Stomach (tissue), 8 donors: ENCODE measurements at regions not wholly inside any gene's neighbourhood (a gene's known extent, or its start where the extent isn't known, plus 50 kb on each side); places are given as distances from the start of the nearest gene placed in this dataset.
"Not testable (repeated sequence)": the region's sequence is repeated elsewhere in the genome, so short reads cannot be mapped to it uniquely, and the experiment has no call there.

Source experiments
- DNase-seq, 2 donors: peaks; one replicate each; pipeline versions ENCODE4 v3.0.0 to v3.0.0-alpha.2; 2013 to 2019
- H3K27ac ChIP-seq, 5 donors: fragments of 200-600 bp in 4 of 5; sonication (generic) in 4 of 5; one replicate each; pipeline ENCODE4 v1.5.1; 2013 to 2019; ENCODE audit warnings: mild to moderate bottlenecking in 1 of 5, moderate library complexity in 1 of 5
- H3K27me3 ChIP-seq, 3 donors: fragments of 200-600 bp; sonication (generic); one replicate each; pipeline ENCODE4 v1.5.1; 2017 to 2019; ENCODE audit warnings: mixed run types in 1 of 3
- H3K36me3 ChIP-seq, 4 donors: fragments of 200-600 bp; sonication (generic); 1 replicate in 3 of 4; 2 replicates in 1 of 4; pipeline ENCODE4 v1.5.1; 2016 to 2019
- H3K4me1 ChIP-seq, 4 donors: fragments of 200-600 bp; sonication (generic); one replicate each; pipeline ENCODE4 v1.5.1; 2016 to 2019
- H3K4me3 ChIP-seq, 4 donors: fragments of 200-600 bp; sonication (generic) in 3 of 4; one replicate each; pipeline ENCODE4 v1.5.1; 2016 to 2019; ENCODE audit warnings: mild to moderate bottlenecking in 1 of 4
- H3K9me3 ChIP-seq, 4 donors: fragments of 200-600 bp; sonication (generic); one replicate each; pipeline ENCODE4 v1.5.1; 2016 to 2019
- EP300 ChIP-seq: sonication (generic); formaldehyde crosslinking; IDR thresholded peaks from one replicate; pipeline ENCODE4 v1.6.1; 2017; ENCODE audit warnings: antibody characterized with exemption
- POLR2A ChIP-seq, 4 donors: fragments of 450-650 bp; IDR thresholded peaks; one replicate each; pipeline ENCODE4 v1.6.1; 2016; ENCODE audit warnings: antibody characterized with exemption in 4 of 4, control low read depth in 2 of 4, mild to moderate bottlenecking in 1 of 4, moderate library complexity in 1 of 4
- POLR2AphosphoS5 ChIP-seq, 3 donors: sonication (generic); formaldehyde crosslinking; IDR thresholded peaks; one replicate each; pipeline ENCODE4 v1.6.1; 2016; ENCODE audit warnings: antibody characterized with exemption in 3 of 3
- WGBS, 5 donors: extraction: QIAGEN DNeasy Blood & Tissue Kit in 3 of 5; methylation state at CpG; one replicate each; pipeline versions ENCODE4 v1.1.5 to v1.1.7; 2013 to 2018; 5-methylcytosine and 5-hydroxymethylcytosine counted together
- intact Hi-C: fragments of 100-400 bp; cut with DNase I; formaldehyde crosslinking; loops from one replicate; pipeline ENCODE4 v1.15.1; 2023; ENCODE audit warnings: low total_unique reads
- TF ChIP-seq, protein P1 (sequence below), 7 experiments: fragments of 450-650 bp in 4 of 7; fragments of 200-600 bp in 3 of 7; sonication (generic) in 3 of 7; IDR thresholded peaks; one replicate each; pipeline ENCODE4 v1.5.1; 2016 to 2019; ENCODE audit warnings: antibody characterized with exemption in 7 of 7, control low read depth in 2 of 7, mild to moderate bottlenecking in 1 of 7
- donor health status: healthy with polysubstance abuse.
- donor health status: Bipolar disorder and iron deficiency.
- donor health status: healthy.

DNA sequence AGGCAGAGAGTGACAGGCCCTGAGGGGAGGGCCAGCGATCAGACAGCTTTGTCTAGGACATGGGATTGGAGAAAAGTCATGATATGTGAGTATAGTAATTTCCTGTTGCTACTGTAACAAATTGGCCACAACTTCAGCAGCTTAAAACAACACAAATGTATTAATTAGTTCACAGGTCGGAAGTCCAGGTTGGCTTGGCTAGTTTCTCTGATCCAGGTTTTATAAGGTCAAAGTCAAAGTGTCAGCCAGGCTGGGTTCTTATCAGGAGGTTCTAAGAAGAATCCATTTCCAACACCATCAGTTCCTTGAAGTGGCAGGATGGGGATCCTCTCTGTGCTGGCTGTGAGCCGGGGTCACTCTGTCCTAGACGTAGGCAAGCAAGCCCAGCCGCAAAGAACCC lies 76.2 kb upstream of the SEC14L1 start:
- H3K27me3 ChIP-seq: peaks cover 0 to 62% (median 16%) of the 10 kb centered on the region in 3 donors

DNA sequence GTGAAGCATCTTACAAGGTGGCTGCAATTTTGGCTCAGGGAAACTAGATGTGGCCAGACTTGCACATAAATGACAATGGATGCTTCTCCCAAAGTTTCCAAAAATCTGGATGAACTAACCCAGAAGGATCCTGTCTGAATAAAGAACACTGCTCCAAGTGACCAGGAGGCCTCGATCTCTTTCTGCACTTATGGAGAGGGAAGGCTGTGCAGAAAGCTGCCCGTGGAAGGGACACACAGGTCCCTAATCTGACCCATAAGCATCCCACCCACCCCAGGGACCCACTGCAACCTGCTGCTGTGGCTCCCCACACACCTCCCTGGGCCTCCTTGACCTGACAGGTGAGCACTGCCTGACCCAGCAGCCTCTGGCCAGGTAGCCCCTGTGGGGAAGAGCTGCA lies 74.6 kb upstream of the SEC14L1 start:
- no peak overlapping the region for H3K4me3 ChIP-seq
- H3K9me3 ChIP-seq: no peaks in the 10 kb centered on the region
- no peaks in the 10 kb centered on the region for H3K4me1 ChIP-seq
- H3K36me3 ChIP-seq: no peaks in the 10 kb centered on the region
- TF ChIP-seq, protein P1, sequence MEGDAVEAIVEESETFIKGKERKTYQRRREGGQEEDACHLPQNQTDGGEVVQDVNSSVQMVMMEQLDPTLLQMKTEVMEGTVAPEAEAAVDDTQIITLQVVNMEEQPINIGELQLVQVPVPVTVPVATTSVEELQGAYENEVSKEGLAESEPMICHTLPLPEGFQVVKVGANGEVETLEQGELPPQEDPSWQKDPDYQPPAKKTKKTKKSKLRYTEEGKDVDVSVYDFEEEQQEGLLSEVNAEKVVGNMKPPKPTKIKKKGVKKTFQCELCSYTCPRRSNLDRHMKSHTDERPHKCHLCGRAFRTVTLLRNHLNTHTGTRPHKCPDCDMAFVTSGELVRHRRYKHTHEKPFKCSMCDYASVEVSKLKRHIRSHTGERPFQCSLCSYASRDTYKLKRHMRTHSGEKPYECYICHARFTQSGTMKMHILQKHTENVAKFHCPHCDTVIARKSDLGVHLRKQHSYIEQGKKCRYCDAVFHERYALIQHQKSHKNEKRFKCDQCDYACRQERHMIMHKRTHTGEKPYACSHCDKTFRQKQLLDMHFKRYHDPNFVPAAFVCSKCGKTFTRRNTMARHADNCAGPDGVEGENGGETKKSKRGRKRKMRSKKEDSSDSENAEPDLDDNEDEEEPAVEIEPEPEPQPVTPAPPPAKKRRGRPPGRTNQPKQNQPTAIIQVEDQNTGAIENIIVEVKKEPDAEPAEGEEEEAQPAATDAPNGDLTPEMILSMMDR (IDR thresholded peaks at IDR 0.05): no peak
- TF ChIP-seq EP300: no peak
- DNase-seq: no peak
- H3K27ac ChIP-seq: no peak overlapping the region
- 79 to 89% (median 85%) methylated on average over 2 of the region's 2 CpGs for WGBS, 5 donors
- H3K27me3 ChIP-seq: peaks cover 0 to 56% (median 16%) of the 10 kb centered on the region in 3 donors
- intact Hi-C loops: no loop called here

More for the DNA sequence above, 76.2 kb upstream of the SEC14L1 start:
- intact Hi-C loops: no loop called here
- no peak for TF ChIP-seq POLR2A (IDR thresholded peaks at IDR 0.05)
- TF ChIP-seq EP300: no peak
- TF ChIP-seq POLR2AphosphoS5 (IDR thresholded peaks at IDR 0.05): no peak
- TF ChIP-seq, protein P1 (IDR thresholded peaks at IDR 0.05): no peak
- Histone ChIP-seq H3K27ac (no peak overlapping the region), H3K36me3 (no peaks in the 10 kb centered on the region), H3K4me1 (no peaks in the 10 kb centered on the region), H3K4me3 (no peak overlapping the region), H3K9me3 (no peaks in the 10 kb centered on the region)
- no peak for DNase-seq
- 67 to 79% (median 75%) methylated on average over 5 of the region's 5 CpGs for WGBS, 5 donors

DNA sequence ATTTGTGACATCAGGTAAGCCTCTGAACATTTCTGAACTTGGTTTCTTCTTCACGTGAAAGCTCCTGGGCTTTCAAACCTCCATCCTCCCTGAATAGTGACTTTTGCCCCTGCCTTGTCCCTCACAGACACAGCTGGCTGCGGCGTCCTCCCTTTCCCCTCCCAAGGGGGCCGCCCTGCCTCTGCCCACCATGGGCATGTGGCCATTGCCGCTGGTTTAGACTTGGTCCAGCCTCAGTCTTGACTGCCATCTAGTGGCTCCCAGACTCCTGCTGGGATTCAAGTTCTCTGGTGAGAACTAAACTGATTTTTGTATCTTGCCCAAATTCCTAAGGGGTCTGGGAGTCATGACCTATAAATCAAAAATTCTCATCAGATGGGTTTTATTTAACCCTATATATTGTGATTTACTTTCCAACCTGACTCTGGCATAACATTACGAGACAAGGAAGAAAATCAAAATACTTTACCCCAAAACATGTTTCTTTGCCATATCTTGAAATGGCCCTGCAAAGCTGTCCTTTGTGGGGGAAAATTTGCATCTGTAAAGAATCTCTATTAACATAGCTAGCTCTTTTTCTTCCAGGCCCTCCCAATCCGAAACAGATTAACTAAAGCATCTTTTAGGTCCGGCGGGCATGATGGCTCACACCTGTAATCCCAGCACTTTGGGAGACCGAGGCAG lies 73.9 kb upstream of the SEC14L1 start:
- H3K36me3 ChIP-seq, H3K4me3 ChIP-seq, H3K9me3 ChIP-seq, H3K4me1 ChIP-seq, H3K27ac ChIP-seq, intact Hi-C loops: not testable (repeated sequence)
- TF ChIP-seq, protein P1 (IDR thresholded peaks at IDR 0.05): peak in 4 of 7 experiments; percentile 43 to 66 (median 60)
- peak; percentile 40 to 85 for DNase-seq
- WGBS, 5 donors: 28 to 39% (median 33%) methylated on average over 10 of the region's 10 CpGs
- peaks cover 0 to 57% (median 16%) of the 10 kb centered on the region in 3 donors for H3K27me3 ChIP-seq

DNA sequence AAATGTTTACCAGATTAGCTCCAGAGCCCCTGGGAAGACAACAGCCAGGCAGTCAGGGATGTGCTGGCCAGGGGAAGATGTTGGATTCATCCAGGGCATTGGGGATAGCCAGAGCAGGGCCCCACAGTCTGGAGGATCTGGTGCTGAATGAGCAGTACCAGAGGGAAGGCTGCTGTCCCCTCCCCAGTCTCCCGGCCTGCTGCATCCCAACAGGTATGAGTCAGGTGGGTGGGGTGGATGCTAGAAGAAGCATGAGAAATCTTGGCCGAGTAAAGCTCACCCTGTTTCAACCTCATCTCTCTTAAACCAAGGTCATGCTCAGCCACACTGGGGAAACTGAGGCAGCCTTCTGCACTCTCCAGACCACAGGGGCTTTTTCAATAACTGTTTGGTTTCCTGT lies 71.9 kb upstream of the SEC14L1 start:
- Histone ChIP-seq H3K4me3 (no peak overlapping the region), H3K4me1 (no peaks in the 10 kb centered on the region), H3K27me3 (peaks cover 0 to 72% (median 29%) of the 10 kb centered on the region in 3 donors), H3K36me3 (no peaks in the 10 kb centered on the region), H3K27ac (no peak overlapping the region), H3K9me3 (no peaks in the 10 kb centered on the region)
- no peak for DNase-seq
- intact Hi-C loops: no loop called here
- WGBS, 5 donors: 35 to 58% (median 56%) methylated on average over 2 of the region's 2 CpGs
- TF ChIP-seq POLR2A (IDR thresholded peaks at IDR 0.05) (no peak), EP300 (no peak), POLR2AphosphoS5 (IDR thresholded peaks at IDR 0.05) (no peak)
- TF ChIP-seq, protein P1 (IDR thresholded peaks at IDR 0.05): no peak
